ENCODE measurements at regions not wholly inside any gene's neighbourhood (a gene's known extent, or its start where the extent isn't known, plus 50 kb on each side); places are given as distances from the start of the nearest gene placed in this dataset.
A peak's percentile ranks its signal among the peaks of the same experiment; 100 is the strongest.

DNA sequence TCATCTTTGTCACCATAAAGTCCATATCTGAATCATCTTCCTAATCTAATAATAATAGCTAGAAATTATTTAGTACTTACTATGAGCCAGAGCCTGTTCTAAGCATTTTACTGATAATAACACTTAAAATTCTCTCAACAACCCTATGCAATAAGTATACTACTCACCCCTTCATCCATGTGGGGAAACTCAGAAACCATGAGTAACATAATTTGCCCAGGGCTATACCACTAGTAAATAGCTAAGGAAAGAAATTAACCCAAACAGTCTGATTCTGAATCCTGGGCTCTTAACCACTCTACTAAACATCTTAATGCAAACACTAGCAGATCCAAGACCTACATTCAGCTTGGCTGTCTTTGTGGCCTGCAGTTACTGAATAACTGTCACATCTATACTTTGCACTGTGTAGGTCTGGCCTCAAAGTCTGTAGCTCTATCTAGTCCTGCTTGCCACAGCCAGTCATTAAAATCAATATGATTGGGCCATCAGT lies 394.8 kb upstream of the ESRRG start:
- TF ChIP-seq ZNF8 (CRISPR knock-in tag; IDR thresholded peaks at IDR 0.05), result no peak
- TF ChIP-seq, protein P1, sequence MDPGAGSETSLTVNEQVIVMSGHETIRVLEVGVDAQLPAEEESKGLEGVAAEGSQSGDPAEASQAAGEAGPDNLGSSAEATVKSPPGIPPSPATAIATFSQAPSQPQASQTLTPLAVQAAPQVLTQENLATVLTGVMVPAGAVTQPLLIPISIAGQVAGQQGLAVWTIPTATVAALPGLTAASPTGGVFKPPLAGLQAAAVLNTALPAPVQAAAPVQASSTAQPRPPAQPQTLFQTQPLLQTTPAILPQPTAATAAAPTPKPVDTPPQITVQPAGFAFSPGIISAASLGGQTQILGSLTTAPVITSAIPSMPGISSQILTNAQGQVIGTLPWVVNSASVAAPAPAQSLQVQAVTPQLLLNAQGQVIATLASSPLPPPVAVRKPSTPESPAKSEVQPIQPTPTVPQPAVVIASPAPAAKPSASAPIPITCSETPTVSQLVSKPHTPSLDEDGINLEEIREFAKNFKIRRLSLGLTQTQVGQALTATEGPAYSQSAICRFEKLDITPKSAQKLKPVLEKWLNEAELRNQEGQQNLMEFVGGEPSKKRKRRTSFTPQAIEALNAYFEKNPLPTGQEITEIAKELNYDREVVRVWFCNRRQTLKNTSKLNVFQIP (CRISPR knock-in tag; IDR thresholded peaks at IDR 0.05; ENCODE audit: borderline replicate concordance, low read depth), result no peak
- TF ChIP-seq ESRRG (CRISPR knock-in tag; IDR thresholded peaks at IDR 0.05), result no peak
- peak; percentile 92 for TF ChIP-seq ZFP3 (CRISPR knock-in tag; IDR thresholded peaks at IDR 0.05)
- no peak for TF ChIP-seq CSDC2 (CRISPR knock-in tag; IDR thresholded peaks at IDR 0.05)
- no peak for TF ChIP-seq ZFP30 (CRISPR knock-in tag; IDR thresholded peaks at IDR 0.05)
- TF ChIP-seq RARB (CRISPR knock-in tag; IDR thresholded peaks at IDR 0.05), result no peak
- TF ChIP-seq, protein P2, sequence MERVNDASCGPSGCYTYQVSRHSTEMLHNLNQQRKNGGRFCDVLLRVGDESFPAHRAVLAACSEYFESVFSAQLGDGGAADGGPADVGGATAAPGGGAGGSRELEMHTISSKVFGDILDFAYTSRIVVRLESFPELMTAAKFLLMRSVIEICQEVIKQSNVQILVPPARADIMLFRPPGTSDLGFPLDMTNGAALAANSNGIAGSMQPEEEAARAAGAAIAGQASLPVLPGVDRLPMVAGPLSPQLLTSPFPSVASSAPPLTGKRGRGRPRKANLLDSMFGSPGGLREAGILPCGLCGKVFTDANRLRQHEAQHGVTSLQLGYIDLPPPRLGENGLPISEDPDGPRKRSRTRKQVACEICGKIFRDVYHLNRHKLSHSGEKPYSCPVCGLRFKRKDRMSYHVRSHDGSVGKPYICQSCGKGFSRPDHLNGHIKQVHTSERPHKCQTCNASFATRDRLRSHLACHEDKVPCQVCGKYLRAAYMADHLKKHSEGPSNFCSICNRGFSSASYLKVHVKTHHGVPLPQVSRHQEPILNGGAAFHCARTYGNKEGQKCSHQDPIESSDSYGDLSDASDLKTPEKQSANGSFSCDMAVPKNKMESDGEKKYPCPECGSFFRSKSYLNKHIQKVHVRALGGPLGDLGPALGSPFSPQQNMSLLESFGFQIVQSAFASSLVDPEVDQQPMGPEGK (CRISPR knock-in tag; IDR thresholded peaks at IDR 0.05; ENCODE audit: borderline replicate concordance), result no peak
- TF ChIP-seq TCF4 (CRISPR knock-in tag; IDR thresholded peaks at IDR 0.05; ENCODE audit: borderline replicate concordance), result no peak
- TF ChIP-seq, protein P3, sequence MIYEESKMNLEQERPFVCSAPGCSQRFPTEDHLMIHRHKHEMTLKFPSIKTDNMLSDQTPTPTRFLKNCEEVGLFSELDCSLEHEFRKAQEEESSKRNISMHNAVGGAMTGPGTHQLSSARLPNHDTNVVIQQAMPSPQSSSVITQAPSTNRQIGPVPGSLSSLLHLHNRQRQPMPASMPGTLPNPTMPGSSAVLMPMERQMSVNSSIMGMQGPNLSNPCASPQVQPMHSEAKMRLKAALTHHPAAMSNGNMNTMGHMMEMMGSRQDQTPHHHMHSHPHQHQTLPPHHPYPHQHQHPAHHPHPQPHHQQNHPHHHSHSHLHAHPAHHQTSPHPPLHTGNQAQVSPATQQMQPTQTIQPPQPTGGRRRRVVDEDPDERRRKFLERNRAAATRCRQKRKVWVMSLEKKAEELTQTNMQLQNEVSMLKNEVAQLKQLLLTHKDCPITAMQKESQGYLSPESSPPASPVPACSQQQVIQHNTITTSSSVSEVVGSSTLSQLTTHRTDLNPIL (CRISPR knock-in tag; IDR thresholded peaks at IDR 0.05; ENCODE audit: low read depth), result no peak
- TF ChIP-seq GLIS3 (CRISPR knock-in tag; IDR thresholded peaks at IDR 0.05), result no peak
- TF ChIP-seq SNAI2 (CRISPR knock-in tag; IDR thresholded peaks at IDR 0.05), result no peak

Measured in SK-N-SH treated with all-trans-retinoic acid at 6 μM for 48 hours (cell line).